ENCODE measurements at regions not wholly inside any gene's neighbourhood (a gene's known extent, or its start where the extent isn't known, plus 50 kb on each side); places are given as distances from the start of the nearest gene placed in this dataset.
"Not testable (repeated sequence)": the region's sequence is repeated elsewhere in the genome, so short reads cannot be mapped to it uniquely, and the experiment has no call there.

GRCh38 chrY:16243322-16243721, 1636.7 kb downstream of the CDY2B start:
- TF ChIP-seq EZH2 (IDR thresholded peaks at IDR 0.05; ENCODE audit: insufficient read depth, poor library complexity, severe bottlenecking); EZH2phosphoT487 (IDR thresholded peaks at IDR 0.05; ENCODE audit: insufficient read depth, low read depth): not testable (repeated sequence)

Data from GM23248 (cell line).